ENCODE measurements at regions not wholly inside any gene's neighbourhood (a gene's known extent, or its start where the extent isn't known, plus 50 kb on each side); places are given as distances from the start of the nearest gene placed in this dataset.

DNA sequence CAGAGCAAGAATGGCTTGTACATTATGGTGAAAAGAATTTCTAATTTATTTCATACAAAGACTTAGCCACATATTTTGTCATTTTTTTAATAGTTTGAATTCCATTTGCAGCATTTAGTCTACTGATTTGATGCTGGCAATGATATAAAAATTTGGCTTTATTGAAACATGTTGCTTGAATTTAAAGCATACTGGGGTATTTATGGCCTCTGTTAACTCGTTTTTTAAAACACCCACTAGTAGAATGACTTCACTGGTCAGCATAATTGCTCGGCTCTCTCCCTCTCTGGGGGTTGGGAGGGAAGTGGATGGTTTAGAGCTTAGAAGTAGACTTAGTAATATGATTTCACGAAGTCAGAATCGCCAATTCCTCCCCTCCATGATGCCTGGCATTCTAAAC lies 354.9 kb upstream of the HTR2A start:
- TF ChIP-seq, protein P1, sequence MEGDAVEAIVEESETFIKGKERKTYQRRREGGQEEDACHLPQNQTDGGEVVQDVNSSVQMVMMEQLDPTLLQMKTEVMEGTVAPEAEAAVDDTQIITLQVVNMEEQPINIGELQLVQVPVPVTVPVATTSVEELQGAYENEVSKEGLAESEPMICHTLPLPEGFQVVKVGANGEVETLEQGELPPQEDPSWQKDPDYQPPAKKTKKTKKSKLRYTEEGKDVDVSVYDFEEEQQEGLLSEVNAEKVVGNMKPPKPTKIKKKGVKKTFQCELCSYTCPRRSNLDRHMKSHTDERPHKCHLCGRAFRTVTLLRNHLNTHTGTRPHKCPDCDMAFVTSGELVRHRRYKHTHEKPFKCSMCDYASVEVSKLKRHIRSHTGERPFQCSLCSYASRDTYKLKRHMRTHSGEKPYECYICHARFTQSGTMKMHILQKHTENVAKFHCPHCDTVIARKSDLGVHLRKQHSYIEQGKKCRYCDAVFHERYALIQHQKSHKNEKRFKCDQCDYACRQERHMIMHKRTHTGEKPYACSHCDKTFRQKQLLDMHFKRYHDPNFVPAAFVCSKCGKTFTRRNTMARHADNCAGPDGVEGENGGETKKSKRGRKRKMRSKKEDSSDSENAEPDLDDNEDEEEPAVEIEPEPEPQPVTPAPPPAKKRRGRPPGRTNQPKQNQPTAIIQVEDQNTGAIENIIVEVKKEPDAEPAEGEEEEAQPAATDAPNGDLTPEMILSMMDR (IDR thresholded peaks at IDR 0.05): no peak
- TF ChIP-seq POLR2A (IDR thresholded peaks at IDR 0.05): no peak
